ENCODE measurements at regions not wholly inside any gene's neighbourhood (a gene's known extent, or its start where the extent isn't known, plus 50 kb on each side); places are given as distances from the start of the nearest gene placed in this dataset.
"Not testable (repeated sequence)": the region's sequence is repeated elsewhere in the genome, so short reads cannot be mapped to it uniquely, and the experiment has no call there.

DNA sequence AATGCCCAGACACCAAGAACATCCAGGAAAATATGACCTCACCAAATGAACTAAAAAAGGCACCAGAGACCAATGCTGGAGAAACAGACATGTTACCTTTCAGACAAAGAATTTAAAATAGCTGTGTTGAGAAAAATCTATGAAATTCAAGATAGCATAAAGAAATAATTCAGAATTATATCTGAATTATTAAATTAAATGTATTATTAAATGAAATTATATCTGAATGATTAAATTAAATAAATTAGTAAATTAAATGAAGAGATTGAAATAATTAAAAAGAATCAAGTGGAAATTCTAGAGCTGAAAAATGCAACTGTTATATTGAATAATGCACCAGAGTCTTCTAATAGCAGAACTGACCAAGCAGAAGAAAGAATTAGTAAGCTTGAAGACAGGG lies 279.2 kb upstream of the SATB1 start:
- no peak for DNase-seq (ENCODE audit: low read depth, low spot score)
- ChIA-PET CTCF (no interaction called here), POLR2A (no interaction called here)
- TF ChIP-seq, protein P1, sequence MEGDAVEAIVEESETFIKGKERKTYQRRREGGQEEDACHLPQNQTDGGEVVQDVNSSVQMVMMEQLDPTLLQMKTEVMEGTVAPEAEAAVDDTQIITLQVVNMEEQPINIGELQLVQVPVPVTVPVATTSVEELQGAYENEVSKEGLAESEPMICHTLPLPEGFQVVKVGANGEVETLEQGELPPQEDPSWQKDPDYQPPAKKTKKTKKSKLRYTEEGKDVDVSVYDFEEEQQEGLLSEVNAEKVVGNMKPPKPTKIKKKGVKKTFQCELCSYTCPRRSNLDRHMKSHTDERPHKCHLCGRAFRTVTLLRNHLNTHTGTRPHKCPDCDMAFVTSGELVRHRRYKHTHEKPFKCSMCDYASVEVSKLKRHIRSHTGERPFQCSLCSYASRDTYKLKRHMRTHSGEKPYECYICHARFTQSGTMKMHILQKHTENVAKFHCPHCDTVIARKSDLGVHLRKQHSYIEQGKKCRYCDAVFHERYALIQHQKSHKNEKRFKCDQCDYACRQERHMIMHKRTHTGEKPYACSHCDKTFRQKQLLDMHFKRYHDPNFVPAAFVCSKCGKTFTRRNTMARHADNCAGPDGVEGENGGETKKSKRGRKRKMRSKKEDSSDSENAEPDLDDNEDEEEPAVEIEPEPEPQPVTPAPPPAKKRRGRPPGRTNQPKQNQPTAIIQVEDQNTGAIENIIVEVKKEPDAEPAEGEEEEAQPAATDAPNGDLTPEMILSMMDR (IDR thresholded peaks at IDR 0.05; ENCODE audit: insufficient read depth, low read length, missing control alignments): no peak
- H3K4me3 ChIP-seq (ENCODE audit: low read depth, low read length): no peak overlapping the region

DNA sequence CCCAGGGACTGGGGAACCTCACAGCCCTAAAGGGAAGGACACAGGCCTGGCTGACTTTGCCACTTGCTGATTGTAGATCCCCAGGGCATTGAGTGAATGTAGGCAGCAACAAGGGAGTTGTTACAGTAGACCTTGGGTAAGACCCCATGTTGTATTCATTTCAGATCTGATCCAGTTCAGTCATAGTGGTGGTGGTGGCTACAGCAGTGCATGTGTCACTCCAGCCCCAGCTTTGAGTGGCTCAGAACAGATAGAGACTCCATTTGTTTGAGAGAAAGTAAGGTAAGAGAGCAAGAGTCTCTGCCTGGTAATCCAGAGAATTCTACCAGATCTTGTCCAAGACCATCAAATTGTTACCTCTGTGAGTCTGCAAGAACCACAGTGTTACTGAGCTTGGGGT lies 278.7 kb upstream of the SATB1 start:
- ChIA-PET POLR2A (no interaction called here), CTCF (no interaction called here)
- no peak for DNase-seq (ENCODE audit: low read depth, low spot score)
- TF ChIP-seq, protein P1 (IDR thresholded peaks at IDR 0.05; ENCODE audit: insufficient read depth, low read length, missing control alignments): no peak
- H3K4me3 ChIP-seq (ENCODE audit: low read depth, low read length): no peak overlapping the region

DNA sequence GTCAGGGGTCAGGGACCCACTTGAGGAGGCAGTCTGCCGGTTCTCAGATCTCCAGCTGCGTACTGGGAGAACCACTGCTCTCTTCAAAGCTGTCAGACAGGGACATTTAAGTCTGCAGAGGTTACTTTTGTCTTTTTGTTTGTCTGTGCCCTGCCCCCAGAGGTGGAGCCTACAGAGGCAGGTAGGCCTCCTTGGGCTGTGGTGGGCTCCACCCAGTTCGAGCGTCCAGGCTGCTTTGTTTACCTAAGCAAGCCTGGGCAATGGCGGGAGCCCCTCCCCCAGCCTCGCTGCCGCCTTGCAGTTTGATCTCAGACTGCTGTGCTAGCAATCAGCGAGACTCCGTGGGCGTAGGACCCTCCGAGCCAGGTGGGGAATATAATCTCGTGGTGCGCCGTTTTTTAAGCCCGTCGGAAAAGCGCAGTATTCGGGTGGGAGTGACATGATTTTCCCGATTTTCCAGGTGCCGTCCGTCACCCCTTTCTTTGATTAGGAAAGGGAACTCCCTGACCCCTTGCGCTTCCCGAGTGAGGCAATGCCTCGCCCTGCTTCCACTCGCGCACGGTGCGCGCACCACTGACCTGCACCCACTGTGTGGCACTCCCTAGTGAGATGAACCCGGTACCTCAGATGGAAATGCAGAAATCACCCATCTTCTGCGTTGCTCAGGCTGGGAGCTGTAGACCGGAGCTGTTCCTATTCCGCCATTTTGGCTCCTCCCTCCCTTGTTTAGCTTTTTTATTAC lies 268.6 kb upstream of the SATB1 start:
- H3K4me3 ChIP-seq (ENCODE audit: low read depth, low read length); CTCF ChIA-PET; POLR2A ChIA-PET; DNase-seq (ENCODE audit: low read depth, low spot score): not testable (repeated sequence)

GRCh38 chr3:18687286-18687685 lies 262.1 kb upstream of the SATB1 start:
- CTCF ChIA-PET: no interaction called here
- DNase-seq (ENCODE audit: low read depth, low spot score): no peak

DNA sequence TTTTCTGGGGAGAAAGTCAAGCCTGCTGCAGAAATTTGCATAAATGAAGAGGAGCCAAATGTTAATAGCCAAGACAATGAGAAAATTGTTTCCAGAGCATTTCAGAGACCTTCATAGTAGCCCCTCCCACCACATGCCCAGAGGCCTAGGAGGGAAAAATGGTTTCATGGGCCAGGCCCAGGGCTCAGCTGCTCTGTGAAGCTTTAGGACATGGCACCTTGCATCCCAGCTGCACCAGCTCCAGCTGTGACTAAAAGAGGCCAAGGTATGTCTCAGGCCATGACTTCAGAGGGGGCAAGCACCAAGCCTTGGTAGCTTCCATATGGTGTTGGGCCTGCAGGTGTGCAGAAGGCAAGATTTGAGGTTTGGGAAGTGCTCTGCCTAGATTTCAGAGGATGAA lies 258.8 kb upstream of the SATB1 start:
- ChIA-PET POLR2A (no interaction called here), CTCF (no interaction called here)
- no peak overlapping the region for H3K4me3 ChIP-seq (ENCODE audit: low read depth, low read length)
- TF ChIP-seq, protein P1 (IDR thresholded peaks at IDR 0.05; ENCODE audit: insufficient read depth, low read length, missing control alignments): no peak
- DNase-seq (ENCODE audit: low read depth, low spot score): no peak

More at GRCh38 chr3:18687286-18687685, 262.1 kb upstream of the SATB1 start:
- TF ChIP-seq, protein P1 (IDR thresholded peaks at IDR 0.05; ENCODE audit: insufficient read depth, low read length, missing control alignments): no peak
- POLR2A ChIA-PET: no interaction called here
- H3K4me3 ChIP-seq (ENCODE audit: low read depth, low read length): no peak overlapping the region

DNA sequence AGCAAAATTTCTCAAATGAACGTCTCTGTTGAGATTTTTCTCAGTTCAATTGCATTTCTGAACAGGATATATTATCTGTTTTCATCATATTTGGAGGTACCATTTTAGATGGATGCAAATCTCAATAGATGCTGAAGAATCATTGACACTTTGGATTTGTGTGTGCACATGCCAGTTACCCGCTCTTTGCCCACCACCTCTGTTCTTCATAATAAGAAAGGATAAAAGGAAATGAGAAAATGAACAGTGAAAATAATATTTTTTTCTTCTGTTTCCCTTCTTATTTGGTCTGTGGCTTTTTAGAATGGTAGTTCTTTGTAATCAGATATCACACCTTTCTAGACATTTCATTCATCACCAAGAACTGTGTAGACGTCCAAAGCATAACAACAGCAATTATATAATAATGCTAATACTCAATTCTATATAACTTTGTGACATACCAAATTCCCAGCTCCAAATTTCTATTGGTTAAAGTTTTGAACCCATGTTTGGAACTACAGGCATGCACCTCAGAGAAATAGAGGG lies 256.7 kb upstream of the SATB1 start:
- DNase-seq (ENCODE audit: low read depth, low spot score): no peak
- TF ChIP-seq, protein P1 (IDR thresholded peaks at IDR 0.05; ENCODE audit: insufficient read depth, low read length, missing control alignments): no peak
- H3K4me3 ChIP-seq (ENCODE audit: low read depth, low read length): no peak overlapping the region
- POLR2A ChIA-PET: no interaction called here
- CTCF ChIA-PET: no interaction called here

DNA sequence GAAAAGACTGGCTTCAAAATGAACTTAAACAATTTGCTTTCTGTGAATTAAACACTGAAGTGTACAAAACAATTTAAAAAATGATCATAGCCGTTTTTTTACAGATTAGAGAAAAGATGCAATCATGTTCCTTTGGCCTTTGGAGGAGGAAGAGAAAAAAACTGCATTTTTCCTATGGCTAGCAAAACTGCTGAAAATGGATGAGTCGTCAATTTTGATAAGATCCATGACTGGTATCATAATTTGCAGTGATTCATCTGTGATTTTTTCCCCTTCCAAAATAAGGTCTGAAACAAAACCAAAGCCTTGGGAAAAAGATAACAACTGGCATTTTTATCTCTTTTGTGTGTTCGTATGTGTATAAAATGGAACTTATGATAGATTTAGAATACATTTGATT lies 255.6 kb upstream of the SATB1 start:
- no peak for DNase-seq (ENCODE audit: low read depth, low spot score)
- POLR2A ChIA-PET: no interaction called here
- no peak overlapping the region for H3K4me3 ChIP-seq (ENCODE audit: low read depth, low read length)
- CTCF ChIA-PET: no interaction called here
- TF ChIP-seq, protein P1 (IDR thresholded peaks at IDR 0.05; ENCODE audit: insufficient read depth, low read length, missing control alignments): no peak

Data from AG04449 (cell line).